ENCODE measurements at regions not wholly inside any gene's neighbourhood (a gene's known extent, or its start where the extent isn't known, plus 50 kb on each side); places are given as distances from the start of the nearest gene placed in this dataset.
"Not testable (repeated sequence)": the region's sequence is repeated elsewhere in the genome, so short reads cannot be mapped to it uniquely, and the experiment has no call there.

- Histone ChIP-seq H3K36me3 (ENCODE audit: insufficient read depth) (no peaks in the 10 kb centered on the region), H2AFZ (ENCODE audit: low read depth) (no peak overlapping the region), H3K4me2 (no peak overlapping the region), H4K20me1 (ENCODE audit: insufficient read depth) (no peaks in the 10 kb centered on the region), H3K27me3 (ENCODE audit: insufficient read depth, low read depth) (no peaks in the 10 kb centered on the region), H3K4me3 (IDR thresholded peaks at IDR 0.05; ENCODE audit: insufficient read depth, low read depth, low read length) (no peak overlapping the region), H3K79me2 (ENCODE audit: insufficient read depth, low read depth) (no peaks in the 10 kb centered on the region), H3K9ac (no peak overlapping the region), H3K4me1 (ENCODE audit: low read depth, poor library complexity, severe bottlenecking) (no peaks in the 10 kb centered on the region), H3K27ac (no peak overlapping the region)
- TF ChIP-seq, protein P1, sequence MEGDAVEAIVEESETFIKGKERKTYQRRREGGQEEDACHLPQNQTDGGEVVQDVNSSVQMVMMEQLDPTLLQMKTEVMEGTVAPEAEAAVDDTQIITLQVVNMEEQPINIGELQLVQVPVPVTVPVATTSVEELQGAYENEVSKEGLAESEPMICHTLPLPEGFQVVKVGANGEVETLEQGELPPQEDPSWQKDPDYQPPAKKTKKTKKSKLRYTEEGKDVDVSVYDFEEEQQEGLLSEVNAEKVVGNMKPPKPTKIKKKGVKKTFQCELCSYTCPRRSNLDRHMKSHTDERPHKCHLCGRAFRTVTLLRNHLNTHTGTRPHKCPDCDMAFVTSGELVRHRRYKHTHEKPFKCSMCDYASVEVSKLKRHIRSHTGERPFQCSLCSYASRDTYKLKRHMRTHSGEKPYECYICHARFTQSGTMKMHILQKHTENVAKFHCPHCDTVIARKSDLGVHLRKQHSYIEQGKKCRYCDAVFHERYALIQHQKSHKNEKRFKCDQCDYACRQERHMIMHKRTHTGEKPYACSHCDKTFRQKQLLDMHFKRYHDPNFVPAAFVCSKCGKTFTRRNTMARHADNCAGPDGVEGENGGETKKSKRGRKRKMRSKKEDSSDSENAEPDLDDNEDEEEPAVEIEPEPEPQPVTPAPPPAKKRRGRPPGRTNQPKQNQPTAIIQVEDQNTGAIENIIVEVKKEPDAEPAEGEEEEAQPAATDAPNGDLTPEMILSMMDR (conservative IDR thresholded peaks at IDR 0.05; ENCODE audit: low read depth, low read length): no peak
These were observed 72.7 kb upstream of the SLC4A7 start for GRCh38 chr3:27556887-27557286.

DNA sequence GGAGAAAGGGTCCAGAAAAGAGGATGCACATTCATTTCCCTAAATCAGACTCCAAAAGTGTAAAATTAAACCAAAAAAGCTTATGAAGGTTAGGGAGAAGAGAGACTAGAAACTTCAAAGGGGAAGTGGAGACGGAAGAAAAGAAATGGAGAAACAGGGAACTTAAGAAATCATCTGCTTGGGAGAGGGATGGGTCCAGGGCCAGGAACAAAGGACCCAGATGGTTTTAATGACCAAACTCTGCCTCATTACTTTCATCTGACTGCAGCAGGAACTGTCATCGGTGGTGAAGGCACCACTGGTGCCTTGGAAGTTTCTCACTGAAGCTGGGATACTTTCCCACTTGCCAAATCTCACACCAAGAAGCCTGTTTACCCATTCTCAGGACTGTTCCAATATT, 70.5 kb upstream of the SLC4A7 start:
- Histone ChIP-seq H3K4me1 (ENCODE audit: low read depth, poor library complexity, severe bottlenecking) (no peaks in the 10 kb centered on the region), H3K36me3 (ENCODE audit: insufficient read depth) (no peaks in the 10 kb centered on the region), H3K79me2 (ENCODE audit: insufficient read depth, low read depth) (no peaks in the 10 kb centered on the region), H2AFZ (ENCODE audit: low read depth) (no peak overlapping the region), H3K9ac (no peak overlapping the region), H3K4me2 (no peak overlapping the region), H4K20me1 (ENCODE audit: insufficient read depth) (no peaks in the 10 kb centered on the region), H3K27me3 (ENCODE audit: insufficient read depth, low read depth) (no peaks in the 10 kb centered on the region), H3K4me3 (IDR thresholded peaks at IDR 0.05; ENCODE audit: insufficient read depth, low read depth, low read length) (no peak overlapping the region), H3K27ac (no peak overlapping the region)
- TF ChIP-seq, protein P1 (conservative IDR thresholded peaks at IDR 0.05; ENCODE audit: low read depth, low read length): no peak

- Histone ChIP-seq H3K4me3 (IDR thresholded peaks at IDR 0.05; ENCODE audit: insufficient read depth, low read depth, low read length) (no peak overlapping the region), H3K27ac (no peak overlapping the region), H4K20me1 (ENCODE audit: insufficient read depth) (no peaks in the 10 kb centered on the region), H3K79me2 (ENCODE audit: insufficient read depth, low read depth) (no peaks in the 10 kb centered on the region), H3K9ac (no peak overlapping the region), H3K4me2 (no peak overlapping the region), H2AFZ (ENCODE audit: low read depth) (no peak overlapping the region), H3K36me3 (ENCODE audit: insufficient read depth) (no peaks in the 10 kb centered on the region), H3K27me3 (ENCODE audit: insufficient read depth, low read depth) (no peaks in the 10 kb centered on the region), H3K4me1 (ENCODE audit: low read depth, poor library complexity, severe bottlenecking) (no peaks in the 10 kb centered on the region)
- TF ChIP-seq, protein P1 (conservative IDR thresholded peaks at IDR 0.05; ENCODE audit: low read depth, low read length): no peak
These were observed 69.8 kb upstream of the SLC4A7 start for GRCh38 chr3:27553886-27554540.

GRCh38 chr3:27552708-27553107, 68.5 kb upstream of the SLC4A7 start:
- not testable (repeated sequence) for H4K20me1 ChIP-seq (ENCODE audit: insufficient read depth); H3K79me2 ChIP-seq (ENCODE audit: insufficient read depth, low read depth); H3K27me3 ChIP-seq (ENCODE audit: insufficient read depth, low read depth); H3K4me3 ChIP-seq (IDR thresholded peaks at IDR 0.05; ENCODE audit: insufficient read depth, low read depth, low read length); H3K36me3 ChIP-seq (ENCODE audit: insufficient read depth); H3K9ac ChIP-seq; H3K27ac ChIP-seq; H3K4me2 ChIP-seq; H3K4me1 ChIP-seq (ENCODE audit: low read depth, poor library complexity, severe bottlenecking); H2AFZ ChIP-seq (ENCODE audit: low read depth)

DNA sequence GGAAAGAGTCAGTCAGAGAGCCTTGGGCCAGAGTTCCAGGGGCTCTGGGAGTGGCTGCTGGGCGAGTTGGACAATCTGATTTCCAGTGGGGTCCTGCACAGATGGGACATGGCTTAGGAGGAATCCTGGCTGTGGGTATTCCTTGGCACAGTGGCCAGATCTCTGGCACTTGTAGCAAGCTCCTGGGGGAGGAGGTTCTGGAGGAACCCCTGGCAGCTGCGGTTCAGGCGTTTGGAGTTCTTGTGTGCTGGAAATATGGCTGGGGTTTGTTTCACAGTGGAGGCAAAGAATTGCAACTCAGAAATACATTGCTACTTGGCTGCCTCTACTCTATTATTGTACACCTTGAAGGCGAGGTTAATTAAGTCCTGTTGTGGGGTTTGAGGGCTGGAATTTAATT, 67.2 kb upstream of the SLC4A7 start:
- not testable (repeated sequence) for H3K27me3 ChIP-seq (ENCODE audit: insufficient read depth, low read depth); H3K27ac ChIP-seq; H3K4me3 ChIP-seq (IDR thresholded peaks at IDR 0.05; ENCODE audit: insufficient read depth, low read depth, low read length); H3K9ac ChIP-seq; H2AFZ ChIP-seq (ENCODE audit: low read depth); H3K4me2 ChIP-seq; H4K20me1 ChIP-seq (ENCODE audit: insufficient read depth); H3K79me2 ChIP-seq (ENCODE audit: insufficient read depth, low read depth); H3K36me3 ChIP-seq (ENCODE audit: insufficient read depth); H3K4me1 ChIP-seq (ENCODE audit: low read depth, poor library complexity, severe bottlenecking)

Measured in KMS-11 (cell line).